Liver (tissue), 3 donors: ENCODE measurements at regions not wholly inside any gene's neighbourhood (a gene's known extent, or its start where the extent isn't known, plus 50 kb on each side); places are given as distances from the start of the nearest gene placed in this dataset.

ENCODE experiments used
- EGR1 ChIP-seq, 2 donors: IDR thresholded peaks; 2 replicates each; pipeline ENCODE4 v1.6.1; 2016 to 2018; ENCODE audit warnings: antibody characterized with exemption in 2 of 2, low read depth in 2 of 2
- FOXA1 ChIP-seq: IDR thresholded peaks from 2 replicates; pipeline ENCODE4 v1.6.1; 2016; ENCODE audit warnings: antibody characterized with exemption
- JUND ChIP-seq, 2 donors: IDR thresholded peaks; 2 replicates each; pipeline ENCODE4 v1.6.1; 2016; ENCODE audit warnings: antibody characterized with exemption in 2 of 2
- NR2F2 ChIP-seq: IDR thresholded peaks from 2 replicates; pipeline ENCODE4 v1.6.1; 2016; ENCODE audit warnings: antibody characterized with exemption
- RXRA ChIP-seq, 2 donors: IDR thresholded peaks; 2 replicates each; pipeline ENCODE4 v1.6.1; 2017 to 2018; ENCODE audit warnings: antibody characterized with exemption in 2 of 2, mild to moderate bottlenecking in 1 of 2
- TAF1 ChIP-seq: conservative IDR thresholded peaks from 2 replicates; pipeline ENCODE4 v1.6.1; 2016; ENCODE audit warnings: antibody characterized with exemption, mild to moderate bottlenecking
- YY1 ChIP-seq: IDR thresholded peaks from 2 replicates; pipeline ENCODE4 v1.6.1; 2016; ENCODE audit warnings: antibody characterized with exemption, mild to moderate bottlenecking
- TF ChIP-seq, protein P1 (sequence below): IDR thresholded peaks from 2 replicates; pipeline ENCODE4 v1.6.1; 2016; ENCODE audit warnings: antibody characterized with exemption
- TF ChIP-seq, protein P2 (sequence below): fragments of 150-350 bp; IDR thresholded peaks from 2 replicates; pipeline ENCODE4 v1.5.1; 2017; ENCODE audit warnings: improper control_type of control experiment, low read depth, low read length; ENCODE audit not compliant: missing input control
- TF ChIP-seq, protein P3 (sequence below): IDR thresholded peaks from 2 replicates; pipeline ENCODE4 v1.6.1; 2016; ENCODE audit warnings: antibody characterized with exemption
- donor health status: healthy.
- donor health status: healthy.

DNA sequence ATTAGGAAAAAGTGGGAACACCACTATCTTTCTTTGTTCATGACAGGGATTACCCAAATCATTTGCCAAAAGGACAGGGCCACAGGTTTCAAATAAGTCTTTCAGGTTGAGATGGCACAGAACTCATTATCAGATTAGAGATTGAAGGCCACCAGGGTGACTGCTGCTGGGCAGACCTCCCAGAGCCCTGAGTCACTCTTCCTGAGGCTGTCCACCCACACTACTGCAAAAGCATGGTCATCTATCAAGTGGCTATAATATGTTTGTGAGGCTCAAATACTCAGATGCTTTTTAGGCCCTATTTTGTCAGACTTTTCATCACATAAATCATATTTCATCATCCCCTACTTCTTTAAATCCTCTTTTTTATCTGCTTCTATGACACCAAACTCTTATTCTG, 155.3 kb upstream of the CCDC196 start:
- TF ChIP-seq, protein P1, sequence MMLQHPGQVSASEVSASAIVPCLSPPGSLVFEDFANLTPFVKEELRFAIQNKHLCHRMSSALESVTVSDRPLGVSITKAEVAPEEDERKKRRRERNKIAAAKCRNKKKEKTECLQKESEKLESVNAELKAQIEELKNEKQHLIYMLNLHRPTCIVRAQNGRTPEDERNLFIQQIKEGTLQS, result no peak
- no peak for TF ChIP-seq YY1
- TF ChIP-seq JUND (IDR thresholded peaks at IDR 0.05), result no peak
- TF ChIP-seq, protein P2, sequence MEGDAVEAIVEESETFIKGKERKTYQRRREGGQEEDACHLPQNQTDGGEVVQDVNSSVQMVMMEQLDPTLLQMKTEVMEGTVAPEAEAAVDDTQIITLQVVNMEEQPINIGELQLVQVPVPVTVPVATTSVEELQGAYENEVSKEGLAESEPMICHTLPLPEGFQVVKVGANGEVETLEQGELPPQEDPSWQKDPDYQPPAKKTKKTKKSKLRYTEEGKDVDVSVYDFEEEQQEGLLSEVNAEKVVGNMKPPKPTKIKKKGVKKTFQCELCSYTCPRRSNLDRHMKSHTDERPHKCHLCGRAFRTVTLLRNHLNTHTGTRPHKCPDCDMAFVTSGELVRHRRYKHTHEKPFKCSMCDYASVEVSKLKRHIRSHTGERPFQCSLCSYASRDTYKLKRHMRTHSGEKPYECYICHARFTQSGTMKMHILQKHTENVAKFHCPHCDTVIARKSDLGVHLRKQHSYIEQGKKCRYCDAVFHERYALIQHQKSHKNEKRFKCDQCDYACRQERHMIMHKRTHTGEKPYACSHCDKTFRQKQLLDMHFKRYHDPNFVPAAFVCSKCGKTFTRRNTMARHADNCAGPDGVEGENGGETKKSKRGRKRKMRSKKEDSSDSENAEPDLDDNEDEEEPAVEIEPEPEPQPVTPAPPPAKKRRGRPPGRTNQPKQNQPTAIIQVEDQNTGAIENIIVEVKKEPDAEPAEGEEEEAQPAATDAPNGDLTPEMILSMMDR, result no peak
- no peak for TF ChIP-seq FOXA1
- no peak for TF ChIP-seq NR2F2
- no peak for TF ChIP-seq TAF1
- TF ChIP-seq, protein P3, sequence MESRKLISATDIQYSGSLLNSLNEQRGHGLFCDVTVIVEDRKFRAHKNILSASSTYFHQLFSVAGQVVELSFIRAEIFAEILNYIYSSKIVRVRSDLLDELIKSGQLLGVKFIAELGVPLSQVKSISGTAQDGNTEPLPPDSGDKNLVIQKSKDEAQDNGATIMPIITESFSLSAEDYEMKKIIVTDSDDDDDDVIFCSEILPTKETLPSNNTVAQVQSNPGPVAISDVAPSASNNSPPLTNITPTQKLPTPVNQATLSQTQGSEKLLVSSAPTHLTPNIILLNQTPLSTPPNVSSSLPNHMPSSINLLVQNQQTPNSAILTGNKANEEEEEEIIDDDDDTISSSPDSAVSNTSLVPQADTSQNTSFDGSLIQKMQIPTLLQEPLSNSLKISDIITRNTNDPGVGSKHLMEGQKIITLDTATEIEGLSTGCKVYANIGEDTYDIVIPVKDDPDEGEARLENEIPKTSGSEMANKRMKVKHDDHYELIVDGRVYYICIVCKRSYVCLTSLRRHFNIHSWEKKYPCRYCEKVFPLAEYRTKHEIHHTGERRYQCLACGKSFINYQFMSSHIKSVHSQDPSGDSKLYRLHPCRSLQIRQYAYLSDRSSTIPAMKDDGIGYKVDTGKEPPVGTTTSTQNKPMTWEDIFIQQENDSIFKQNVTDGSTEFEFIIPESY, result no peak
- TF ChIP-seq RXRA (IDR thresholded peaks at IDR 0.05), result no peak
- TF ChIP-seq EGR1 (IDR thresholded peaks at IDR 0.05; ENCODE audit: low read depth in 2 of 2), result no peak
